T-helper 1 cell treated with Interleukin-12 subunit alpha and Interleukin-12 subunit beta and Interleukin-4 antibody, amounts not matched to agents 30 μg/mL and 1 μg/mL, for 36 hours (primary cell): ENCODE measurements at regions not wholly inside any gene's neighbourhood (a gene's known extent, or its start where the extent isn't known, plus 50 kb on each side); places are given as distances from the start of the nearest gene placed in this dataset.
"Not testable (repeated sequence)": the region's sequence is repeated elsewhere in the genome, so short reads cannot be mapped to it uniquely, and the experiment has no call there.

Experiments
- H3K27ac Mint-ChIP-seq: one replicate; pipeline ENCODE4 v1.8.0; 2021; ENCODE audit warnings: mild to moderate bottlenecking, mixed read lengths
- H3K27me3 Mint-ChIP-seq: one replicate; pipeline ENCODE4 v1.8.0; 2021; ENCODE audit warnings: low read depth, mixed read lengths
- H3K36me3 Mint-ChIP-seq: one replicate; pipeline ENCODE4 v1.8.0; 2021; ENCODE audit warnings: low read depth, mixed read lengths
- H3K4me1 Mint-ChIP-seq: one replicate; pipeline ENCODE4 v1.8.0; 2021; ENCODE audit warnings: low read depth, mixed read lengths
- H3K4me3 Mint-ChIP-seq: one replicate; pipeline ENCODE4 v1.8.0; 2021; ENCODE audit warnings: mild to moderate bottlenecking, moderate library complexity, mixed read lengths
- H3K9me3 Mint-ChIP-seq: one replicate; pipeline ENCODE4 v1.8.0; 2021; ENCODE audit warnings: mixed read lengths

GRCh38 chr3:35141406-35141805 lies 497.9 kb upstream of the ARPP21 start:
- no peaks in the 10 kb centered on the region for H3K4me1 Mint-ChIP-seq
- H3K4me3 Mint-ChIP-seq, result no peak overlapping the region
- H3K27me3 Mint-ChIP-seq, result no peaks in the 10 kb centered on the region
- H3K36me3 Mint-ChIP-seq, result no peaks in the 10 kb centered on the region
- H3K9me3 Mint-ChIP-seq, result no peaks in the 10 kb centered on the region
- H3K27ac Mint-ChIP-seq, result no peak overlapping the region

- H3K9me3 Mint-ChIP-seq, result no peaks in the 10 kb centered on the region
- no peaks in the 10 kb centered on the region for H3K4me1 Mint-ChIP-seq
- no peaks in the 10 kb centered on the region for H3K27me3 Mint-ChIP-seq
- H3K36me3 Mint-ChIP-seq, result no peaks in the 10 kb centered on the region
- H3K4me3 Mint-ChIP-seq, result no peak overlapping the region
- no peak overlapping the region for H3K27ac Mint-ChIP-seq
Observed at GRCh38 chr3:35144011-35144410, 495.3 kb upstream of the ARPP21 start.

GRCh38 chr3:35146256-35147035 lies 492.9 kb upstream of the ARPP21 start:
- not testable (repeated sequence) for H3K27me3 Mint-ChIP-seq, H3K36me3 Mint-ChIP-seq, H3K9me3 Mint-ChIP-seq, H3K4me1 Mint-ChIP-seq, H3K27ac Mint-ChIP-seq, H3K4me3 Mint-ChIP-seq

- no peak overlapping the region for H3K4me3 Mint-ChIP-seq
- H3K4me1 Mint-ChIP-seq, result no peaks in the 10 kb centered on the region
- H3K27me3 Mint-ChIP-seq, result no peaks in the 10 kb centered on the region
- H3K27ac Mint-ChIP-seq, result no peak overlapping the region
- H3K36me3 Mint-ChIP-seq, result no peaks in the 10 kb centered on the region
- H3K9me3 Mint-ChIP-seq, result peaks cover 24% of the 10 kb centered on the region
Observed at GRCh38 chr3:35183927-35184675, 455.2 kb upstream of the ARPP21 start.

- Mint-ChIP-seq H3K9me3 (peaks cover 24% of the 10 kb centered on the region), H3K36me3 (no peaks in the 10 kb centered on the region), H3K27ac (no peak overlapping the region), H3K27me3 (no peaks in the 10 kb centered on the region), H3K4me3 (no peak overlapping the region), H3K4me1 (no peaks in the 10 kb centered on the region)
Observed at GRCh38 chr3:35184775-35185174, 454.6 kb upstream of the ARPP21 start.

GRCh38 chr3:35187908-35188307 lies 451.4 kb upstream of the ARPP21 start:
- no peaks in the 10 kb centered on the region for H3K27me3 Mint-ChIP-seq
- no peak overlapping the region for H3K4me3 Mint-ChIP-seq
- peaks cover 16% of the 10 kb centered on the region for H3K9me3 Mint-ChIP-seq
- no peak overlapping the region for H3K27ac Mint-ChIP-seq
- H3K36me3 Mint-ChIP-seq, result no peaks in the 10 kb centered on the region
- no peaks in the 10 kb centered on the region for H3K4me1 Mint-ChIP-seq

- H3K4me1 Mint-ChIP-seq, result no peaks in the 10 kb centered on the region
- H3K27ac Mint-ChIP-seq, result no peak overlapping the region
- no peaks in the 10 kb centered on the region for H3K36me3 Mint-ChIP-seq
- no peak overlapping the region for H3K4me3 Mint-ChIP-seq
- no peaks in the 10 kb centered on the region for H3K27me3 Mint-ChIP-seq
- H3K9me3 Mint-ChIP-seq, result peaks cover 5% of the 10 kb centered on the region
Observed at GRCh38 chr3:35194666-35195065, 444.7 kb upstream of the ARPP21 start.

GRCh38 chr3:35198857-35199256 lies 440.5 kb upstream of the ARPP21 start:
- H3K9me3 Mint-ChIP-seq, result no peaks in the 10 kb centered on the region
- no peak overlapping the region for H3K27ac Mint-ChIP-seq
- H3K27me3 Mint-ChIP-seq, result no peaks in the 10 kb centered on the region
- no peak overlapping the region for H3K4me3 Mint-ChIP-seq
- H3K4me1 Mint-ChIP-seq, result no peaks in the 10 kb centered on the region
- H3K36me3 Mint-ChIP-seq, result no peaks in the 10 kb centered on the region

GRCh38 chr3:35200056-35200455 lies 439.3 kb upstream of the ARPP21 start:
- H3K4me3 Mint-ChIP-seq, result no peak overlapping the region
- H3K27ac Mint-ChIP-seq, result no peak overlapping the region
- H3K4me1 Mint-ChIP-seq, result no peaks in the 10 kb centered on the region
- no peaks in the 10 kb centered on the region for H3K9me3 Mint-ChIP-seq
- H3K36me3 Mint-ChIP-seq, result no peaks in the 10 kb centered on the region
- no peaks in the 10 kb centered on the region for H3K27me3 Mint-ChIP-seq

GRCh38 chr3:35201211-35201610 lies 438.1 kb upstream of the ARPP21 start:
- no peak overlapping the region for H3K4me3 Mint-ChIP-seq
- H3K9me3 Mint-ChIP-seq, result no peaks in the 10 kb centered on the region
- no peaks in the 10 kb centered on the region for H3K36me3 Mint-ChIP-seq
- no peaks in the 10 kb centered on the region for H3K4me1 Mint-ChIP-seq
- H3K27ac Mint-ChIP-seq, result no peak overlapping the region
- H3K27me3 Mint-ChIP-seq, result no peaks in the 10 kb centered on the region

GRCh38 chr3:35215525-35216500 lies 423.5 kb upstream of the ARPP21 start:
- Mint-ChIP-seq H3K36me3 (no peaks in the 10 kb centered on the region), H3K9me3 (peaks cover 3% of the 10 kb centered on the region), H3K4me1 (no peaks in the 10 kb centered on the region), H3K27me3 (no peaks in the 10 kb centered on the region), H3K27ac (no peak overlapping the region), H3K4me3 (no peak overlapping the region)

- Mint-ChIP-seq H3K9me3 (peaks cover 3% of the 10 kb centered on the region), H3K27ac (no peak overlapping the region), H3K27me3 (no peaks in the 10 kb centered on the region), H3K4me3 (no peak overlapping the region), H3K4me1 (no peaks in the 10 kb centered on the region), H3K36me3 (no peaks in the 10 kb centered on the region)
Observed at GRCh38 chr3:35216501-35217266, 422.6 kb upstream of the ARPP21 start.

- Mint-ChIP-seq H3K4me3 (no peak overlapping the region), H3K27me3 (no peaks in the 10 kb centered on the region), H3K9me3 (peaks cover 3% of the 10 kb centered on the region), H3K4me1 (no peaks in the 10 kb centered on the region), H3K27ac (no peak overlapping the region), H3K36me3 (no peaks in the 10 kb centered on the region)
Observed at GRCh38 chr3:35223632-35224394, 415.5 kb upstream of the ARPP21 start.
